ENCODE measurements at regions not wholly inside any gene's neighbourhood (a gene's known extent, or its start where the extent isn't known, plus 50 kb on each side); places are given as distances from the start of the nearest gene placed in this dataset.

DNA sequence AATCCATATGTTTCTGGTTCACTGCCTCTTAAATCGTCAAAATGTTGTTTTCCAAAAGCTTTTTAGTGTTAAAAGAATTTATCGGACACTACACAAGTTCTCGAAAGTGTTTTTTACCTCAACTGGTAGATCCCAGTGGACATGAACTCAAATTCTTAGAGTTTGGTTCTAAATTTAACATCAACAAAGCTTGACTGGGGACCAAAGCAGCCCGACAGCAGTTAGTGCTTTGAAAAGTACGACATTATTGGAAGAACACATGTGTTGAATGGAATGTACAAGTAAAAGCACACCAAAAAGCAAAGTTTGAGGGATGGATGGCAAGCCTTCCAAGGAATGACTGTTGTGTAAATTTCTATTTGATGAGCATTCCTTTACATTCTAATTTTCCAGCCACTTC, 803.9 kb upstream of the POU3F3 start:
- DNase-seq (ENCODE audit: insufficient read length, low spot score, missing footprints): no peak
- TF ChIP-seq, protein P1, sequence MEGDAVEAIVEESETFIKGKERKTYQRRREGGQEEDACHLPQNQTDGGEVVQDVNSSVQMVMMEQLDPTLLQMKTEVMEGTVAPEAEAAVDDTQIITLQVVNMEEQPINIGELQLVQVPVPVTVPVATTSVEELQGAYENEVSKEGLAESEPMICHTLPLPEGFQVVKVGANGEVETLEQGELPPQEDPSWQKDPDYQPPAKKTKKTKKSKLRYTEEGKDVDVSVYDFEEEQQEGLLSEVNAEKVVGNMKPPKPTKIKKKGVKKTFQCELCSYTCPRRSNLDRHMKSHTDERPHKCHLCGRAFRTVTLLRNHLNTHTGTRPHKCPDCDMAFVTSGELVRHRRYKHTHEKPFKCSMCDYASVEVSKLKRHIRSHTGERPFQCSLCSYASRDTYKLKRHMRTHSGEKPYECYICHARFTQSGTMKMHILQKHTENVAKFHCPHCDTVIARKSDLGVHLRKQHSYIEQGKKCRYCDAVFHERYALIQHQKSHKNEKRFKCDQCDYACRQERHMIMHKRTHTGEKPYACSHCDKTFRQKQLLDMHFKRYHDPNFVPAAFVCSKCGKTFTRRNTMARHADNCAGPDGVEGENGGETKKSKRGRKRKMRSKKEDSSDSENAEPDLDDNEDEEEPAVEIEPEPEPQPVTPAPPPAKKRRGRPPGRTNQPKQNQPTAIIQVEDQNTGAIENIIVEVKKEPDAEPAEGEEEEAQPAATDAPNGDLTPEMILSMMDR (IDR thresholded peaks at IDR 0.05; ENCODE audit: extremely low read depth, low read depth, low read length): no peak
- Histone ChIP-seq H3K4me2 (ENCODE audit: insufficient read depth, low read length) (no peak overlapping the region), H3K36me3 (ENCODE audit: insufficient read depth, low read length) (no peaks in the 10 kb centered on the region), H3K27me3 (ENCODE audit: insufficient read depth, low read length) (no peaks in the 10 kb centered on the region), H2AFZ (ENCODE audit: low read length) (no peak overlapping the region), H3K27ac (ENCODE audit: low read depth, low read length) (no peak overlapping the region), H4K20me1 (ENCODE audit: insufficient read depth, low read length) (no peaks in the 10 kb centered on the region), H3K4me1 (ENCODE audit: insufficient read depth, low read length) (no peaks in the 10 kb centered on the region), H3K9me3 (ENCODE audit: low read depth, low read length) (no peaks in the 10 kb centered on the region), H3K4me3 (ENCODE audit: insufficient read depth, low read length) (no peak overlapping the region), H3K79me2 (ENCODE audit: insufficient read depth, low read length) (no peaks in the 10 kb centered on the region)

GRCh38 chr2:104050656-104051242, 803.2 kb upstream of the POU3F3 start:
- Histone ChIP-seq H4K20me1 (ENCODE audit: insufficient read depth, low read length) (no peaks in the 10 kb centered on the region), H3K9me3 (ENCODE audit: low read depth, low read length) (no peaks in the 10 kb centered on the region), H3K4me3 (ENCODE audit: insufficient read depth, low read length) (no peak overlapping the region), H3K36me3 (ENCODE audit: insufficient read depth, low read length) (no peaks in the 10 kb centered on the region), H3K79me2 (ENCODE audit: insufficient read depth, low read length) (no peaks in the 10 kb centered on the region), H3K4me2 (ENCODE audit: insufficient read depth, low read length) (no peak overlapping the region), H2AFZ (ENCODE audit: low read length) (no peak overlapping the region), H3K27me3 (ENCODE audit: insufficient read depth, low read length) (no peaks in the 10 kb centered on the region), H3K4me1 (ENCODE audit: insufficient read depth, low read length) (no peaks in the 10 kb centered on the region), H3K27ac (ENCODE audit: low read depth, low read length) (no peak overlapping the region)
- TF ChIP-seq, protein P1 (IDR thresholded peaks at IDR 0.05; ENCODE audit: extremely low read depth, low read depth, low read length): no peak
- no peak for DNase-seq (ENCODE audit: insufficient read length, low spot score, missing footprints)

GRCh38 chr2:104051766-104052165, 802.1 kb upstream of the POU3F3 start:
- Histone ChIP-seq H4K20me1 (ENCODE audit: insufficient read depth, low read length) (no peaks in the 10 kb centered on the region), H3K4me1 (ENCODE audit: insufficient read depth, low read length) (no peaks in the 10 kb centered on the region), H3K36me3 (ENCODE audit: insufficient read depth, low read length) (no peaks in the 10 kb centered on the region), H3K27me3 (ENCODE audit: insufficient read depth, low read length) (no peaks in the 10 kb centered on the region), H2AFZ (ENCODE audit: low read length) (no peak overlapping the region), H3K4me3 (ENCODE audit: insufficient read depth, low read length) (no peak overlapping the region), H3K27ac (ENCODE audit: low read depth, low read length) (no peak overlapping the region), H3K9me3 (ENCODE audit: low read depth, low read length) (no peaks in the 10 kb centered on the region), H3K4me2 (ENCODE audit: insufficient read depth, low read length) (no peak overlapping the region), H3K79me2 (ENCODE audit: insufficient read depth, low read length) (no peaks in the 10 kb centered on the region)
- no peak for DNase-seq (ENCODE audit: insufficient read length, low spot score, missing footprints)
- TF ChIP-seq, protein P1 (IDR thresholded peaks at IDR 0.05; ENCODE audit: extremely low read depth, low read depth, low read length): no peak

DNA sequence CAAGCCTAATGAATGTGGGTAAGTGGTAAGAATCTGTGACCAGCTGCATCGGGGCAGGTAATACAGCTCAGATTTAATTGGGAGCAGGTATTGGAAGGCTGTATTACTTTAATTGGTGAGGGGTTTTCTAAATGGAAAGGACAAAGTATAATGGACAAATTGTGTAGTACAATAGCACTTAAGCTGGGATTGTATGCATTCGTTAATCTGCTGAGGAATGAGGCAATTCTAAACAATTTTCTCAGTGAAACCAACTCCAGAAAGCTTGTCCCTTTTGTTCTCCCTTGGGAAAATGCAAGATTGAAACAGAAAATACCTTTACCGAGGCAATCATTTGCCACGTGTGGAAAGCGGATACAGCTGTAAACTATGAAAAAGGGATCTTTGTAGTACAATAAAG, 801.6 kb upstream of the POU3F3 start:
- H3K27ac ChIP-seq (ENCODE audit: low read depth, low read length): no peak overlapping the region
- no peak overlapping the region for H3K4me3 ChIP-seq (ENCODE audit: insufficient read depth, low read length)
- no peaks in the 10 kb centered on the region for H3K79me2 ChIP-seq (ENCODE audit: insufficient read depth, low read length)
- TF ChIP-seq, protein P1 (IDR thresholded peaks at IDR 0.05; ENCODE audit: extremely low read depth, low read depth, low read length): no peak
- no peak overlapping the region for H3K4me2 ChIP-seq (ENCODE audit: insufficient read depth, low read length)
- no peaks in the 10 kb centered on the region for H3K36me3 ChIP-seq (ENCODE audit: insufficient read depth, low read length)
- H2AFZ ChIP-seq (ENCODE audit: low read length): no peak overlapping the region
- no peaks in the 10 kb centered on the region for H3K4me1 ChIP-seq (ENCODE audit: insufficient read depth, low read length)
- H3K27me3 ChIP-seq (ENCODE audit: insufficient read depth, low read length): no peaks in the 10 kb centered on the region
- H3K9me3 ChIP-seq (ENCODE audit: low read depth, low read length): no peaks in the 10 kb centered on the region
- no peaks in the 10 kb centered on the region for H4K20me1 ChIP-seq (ENCODE audit: insufficient read depth, low read length)
- no peak for DNase-seq (ENCODE audit: insufficient read length, low spot score, missing footprints)
